ENCODE measurements at regions not wholly inside any gene's neighbourhood (a gene's known extent, or its start where the extent isn't known, plus 50 kb on each side); places are given as distances from the start of the nearest gene placed in this dataset.

GRCh38 chr16:73912281-73912680, 384.3 kb upstream of the PSMD7 start:
- DNase-seq (ENCODE audit: low spot score): no peak
- no peak for TF ChIP-seq CTCF (IDR thresholded peaks at IDR 0.05; ENCODE audit: extremely low read depth, insufficient read depth, missing control alignments)
- in situ Hi-C loops (cut with MboI; ENCODE audit: low pct_unique_long_range_greater_than_20kb, low sequenced_read_pairs, unreplicated experiment): no loop called here

- in situ Hi-C loops (cut with MboI; ENCODE audit: low pct_unique_long_range_greater_than_20kb, low sequenced_read_pairs, unreplicated experiment): no loop called here
- no peak for DNase-seq (ENCODE audit: low spot score)
- TF ChIP-seq CTCF (IDR thresholded peaks at IDR 0.05; ENCODE audit: extremely low read depth, insufficient read depth, missing control alignments): no peak
These were observed 387.0 kb upstream of the PSMD7 start for GRCh38 chr16:73909529-73910035.

- no peak for TF ChIP-seq CTCF (IDR thresholded peaks at IDR 0.05; ENCODE audit: extremely low read depth, insufficient read depth, missing control alignments)
- in situ Hi-C loops (cut with MboI; ENCODE audit: low pct_unique_long_range_greater_than_20kb, low sequenced_read_pairs, unreplicated experiment): no loop called here
- no peak for DNase-seq (ENCODE audit: low spot score)
These were observed 405.5 kb upstream of the PSMD7 start for GRCh38 chr16:73891129-73891542.

- DNase-seq (ENCODE audit: low spot score): no peak
- no peak for TF ChIP-seq CTCF (IDR thresholded peaks at IDR 0.05; ENCODE audit: extremely low read depth, insufficient read depth, missing control alignments)
- in situ Hi-C loops (cut with MboI; ENCODE audit: low pct_unique_long_range_greater_than_20kb, low sequenced_read_pairs, unreplicated experiment): no loop called here
These were observed 406.2 kb upstream of the PSMD7 start for GRCh38 chr16:73890186-73891128.

GRCh38 chr16:73888840-73889490, 407.6 kb upstream of the PSMD7 start:
- DNase-seq (ENCODE audit: low spot score): no peak
- in situ Hi-C loops (cut with MboI; ENCODE audit: low pct_unique_long_range_greater_than_20kb, low sequenced_read_pairs, unreplicated experiment): no loop called here
- TF ChIP-seq CTCF (IDR thresholded peaks at IDR 0.05; ENCODE audit: extremely low read depth, insufficient read depth, missing control alignments): no peak

GRCh38 chr16:73887911-73888310, 408.7 kb upstream of the PSMD7 start:
- TF ChIP-seq CTCF (IDR thresholded peaks at IDR 0.05; ENCODE audit: extremely low read depth, insufficient read depth, missing control alignments): no peak
- no peak for DNase-seq (ENCODE audit: low spot score)
- in situ Hi-C loops (cut with MboI; ENCODE audit: low pct_unique_long_range_greater_than_20kb, low sequenced_read_pairs, unreplicated experiment): no loop called here

All from GM13977 (cell line).